Stimulated activated CD8-positive, alpha-beta memory T cell treated with anti-CD3 and anti-CD28 coated beads, Interleukin-4, amount 100 ng/mL, for 4 hours (primary cell): ENCODE measurements at regions not wholly inside any gene's neighbourhood (a gene's known extent, or its start where the extent isn't known, plus 50 kb on each side); places are given as distances from the start of the nearest gene placed in this dataset.
"Not testable (repeated sequence)": the region's sequence is repeated elsewhere in the genome, so short reads cannot be mapped to it uniquely, and the experiment has no call there.

ENCODE experiments used
- DNase-seq, 2 donors: peaks; one replicate each; pipeline ENCODE4 v3.0.0-alpha.2; 2020; ENCODE audit warnings: low read depth in 2 of 2, low spot score in 1 of 2

DNA sequence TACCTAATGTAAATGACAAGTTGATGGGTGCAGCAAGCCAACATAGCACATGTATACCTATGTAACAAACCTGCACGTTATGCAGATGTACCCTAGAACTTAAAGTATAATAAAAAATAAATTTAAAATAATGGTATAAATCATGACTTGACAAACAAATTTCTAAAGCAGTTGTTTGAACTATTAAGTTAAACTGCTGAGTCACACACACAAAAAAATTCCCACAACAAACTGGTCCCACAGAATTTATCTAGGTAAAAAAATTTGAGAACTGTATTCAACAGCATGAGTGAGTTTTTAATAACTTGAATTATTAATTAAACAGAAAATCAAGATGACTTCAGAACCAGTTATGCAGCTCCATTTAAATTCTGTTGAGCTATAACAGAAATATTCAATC lies 186.0 kb upstream of the SOX6 start:
- no peak for DNase-seq

DNA sequence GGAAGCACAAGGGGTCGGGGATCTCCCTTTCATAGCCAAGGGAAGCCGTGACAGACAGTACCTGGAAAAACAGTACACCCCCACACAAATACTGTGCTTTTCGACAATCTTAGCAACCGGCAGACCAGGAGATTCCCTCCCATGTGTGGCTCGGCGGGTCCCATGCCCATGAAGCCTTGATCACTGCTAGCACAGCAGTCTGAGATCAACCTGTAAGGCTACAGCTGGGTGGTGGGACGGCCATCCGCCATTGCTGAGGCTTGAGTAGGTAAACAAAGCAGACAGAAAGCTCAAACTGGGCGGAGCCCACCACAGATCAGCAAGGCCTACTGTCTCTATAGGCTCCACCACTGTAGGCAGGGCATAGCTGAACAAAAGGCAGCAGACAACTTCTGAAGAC lies 180.2 kb upstream of the SOX6 start:
- DNase-seq: no peak

DNA sequence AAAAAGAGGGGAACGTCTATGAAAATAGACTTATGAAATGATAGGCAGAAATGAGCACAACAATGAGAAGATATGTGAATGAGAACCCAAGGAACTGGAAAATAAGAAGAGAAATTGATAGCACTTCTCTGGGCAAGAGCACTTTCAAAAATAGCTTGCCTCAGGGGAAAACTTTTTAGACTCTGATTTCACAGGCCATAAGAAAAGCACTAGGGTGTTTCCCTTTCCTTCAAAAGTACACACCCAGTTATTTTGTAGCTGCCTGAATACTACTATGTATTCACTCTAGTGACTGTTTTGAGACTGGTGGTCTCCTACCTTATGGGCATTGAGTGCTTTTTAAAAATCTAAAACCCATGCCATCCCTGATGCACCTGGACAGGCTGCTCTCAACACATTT lies 172.3 kb upstream of the SOX6 start:
- no peak for DNase-seq

DNA sequence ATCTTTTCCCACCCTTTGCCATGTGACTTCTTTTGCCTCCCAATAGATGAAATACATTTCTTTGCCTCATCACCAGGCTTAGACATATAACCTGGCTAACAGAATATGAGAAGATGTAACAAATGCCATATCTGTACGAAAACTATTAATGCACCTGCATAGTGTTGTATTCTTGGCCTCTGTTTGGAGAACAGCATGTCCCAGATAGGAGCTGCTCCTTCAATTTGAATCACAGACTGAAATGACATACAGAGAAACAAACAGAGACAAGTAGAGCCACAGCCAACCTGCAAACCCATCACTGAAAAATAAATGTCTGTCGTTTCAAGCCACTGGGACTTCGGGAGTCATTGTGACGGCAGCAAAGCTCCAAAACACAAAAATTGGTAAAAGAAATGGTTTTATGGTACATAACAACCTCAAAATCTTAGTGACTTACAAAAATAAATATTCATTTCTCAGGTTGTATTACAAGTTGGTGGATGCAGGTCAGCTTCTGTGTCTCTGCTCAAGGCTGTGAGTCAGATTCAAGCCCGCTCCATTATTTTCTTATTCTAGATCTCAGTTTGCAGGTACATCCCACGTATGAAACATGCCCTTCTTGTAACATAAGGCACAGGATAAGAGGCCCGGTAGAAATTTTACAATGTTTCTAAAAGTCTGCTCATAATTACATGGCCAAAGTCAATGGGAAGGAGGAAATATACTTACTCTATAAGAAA lies 171.3 kb upstream of the SOX6 start:
- DNase-seq: no peak

DNA sequence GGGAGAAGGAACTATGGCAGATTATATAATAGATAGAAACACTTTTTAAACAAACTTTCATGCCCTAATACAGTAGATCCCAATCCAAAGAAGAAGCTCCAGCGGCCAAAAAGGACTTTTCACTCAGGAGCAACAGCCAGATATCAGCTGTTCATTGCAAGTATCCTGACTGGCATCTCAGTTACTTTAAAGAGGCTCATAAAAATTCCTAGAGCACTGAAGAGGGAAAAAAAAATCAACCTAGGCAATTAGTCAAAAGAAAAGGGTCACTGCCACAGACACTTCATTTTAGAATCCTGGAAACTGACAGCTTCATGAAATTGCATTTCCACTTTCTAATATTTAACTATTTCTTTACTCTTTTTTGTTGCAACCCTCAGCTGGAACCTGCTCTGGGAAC lies 170.6 kb upstream of the SOX6 start:
- no peak for DNase-seq

DNA sequence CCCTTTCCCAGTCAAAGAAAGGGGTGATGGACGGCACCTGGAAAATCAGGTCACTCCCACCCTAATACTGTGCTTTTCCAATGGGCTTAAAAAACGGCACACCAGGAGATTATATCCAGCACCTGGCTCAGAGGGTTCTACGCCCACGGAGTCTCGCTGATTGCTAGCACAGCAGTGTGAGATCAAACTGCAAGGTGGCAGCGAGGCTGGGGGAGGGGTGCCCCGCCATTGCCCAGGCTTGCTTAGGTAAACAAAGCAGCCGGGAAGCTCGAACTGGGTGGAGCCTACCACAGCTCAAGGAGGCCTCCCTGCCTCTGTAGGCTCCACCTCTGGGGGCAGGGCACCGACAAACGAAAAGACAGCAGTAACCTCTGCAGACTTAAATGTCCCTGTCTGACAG lies 164.4 kb upstream of the SOX6 start:
- not testable (repeated sequence) for DNase-seq

DNA sequence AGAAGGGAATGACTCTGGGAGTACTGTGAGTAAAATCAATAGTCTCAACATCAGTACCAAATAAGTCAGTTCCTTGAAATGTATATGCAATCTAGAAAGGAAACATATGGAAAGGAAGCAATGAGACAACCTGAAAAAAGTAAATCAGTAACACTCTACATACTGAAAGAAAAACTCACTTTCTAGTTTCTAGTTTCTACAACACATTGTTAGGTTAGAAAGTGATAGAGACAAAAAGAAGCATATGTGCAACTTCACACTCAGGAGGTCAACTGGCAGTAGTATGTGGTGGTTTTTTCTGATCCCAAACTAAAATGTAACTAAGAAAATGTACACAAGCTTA lies 156.5 kb upstream of the SOX6 start:
- DNase-seq: no peak

DNA sequence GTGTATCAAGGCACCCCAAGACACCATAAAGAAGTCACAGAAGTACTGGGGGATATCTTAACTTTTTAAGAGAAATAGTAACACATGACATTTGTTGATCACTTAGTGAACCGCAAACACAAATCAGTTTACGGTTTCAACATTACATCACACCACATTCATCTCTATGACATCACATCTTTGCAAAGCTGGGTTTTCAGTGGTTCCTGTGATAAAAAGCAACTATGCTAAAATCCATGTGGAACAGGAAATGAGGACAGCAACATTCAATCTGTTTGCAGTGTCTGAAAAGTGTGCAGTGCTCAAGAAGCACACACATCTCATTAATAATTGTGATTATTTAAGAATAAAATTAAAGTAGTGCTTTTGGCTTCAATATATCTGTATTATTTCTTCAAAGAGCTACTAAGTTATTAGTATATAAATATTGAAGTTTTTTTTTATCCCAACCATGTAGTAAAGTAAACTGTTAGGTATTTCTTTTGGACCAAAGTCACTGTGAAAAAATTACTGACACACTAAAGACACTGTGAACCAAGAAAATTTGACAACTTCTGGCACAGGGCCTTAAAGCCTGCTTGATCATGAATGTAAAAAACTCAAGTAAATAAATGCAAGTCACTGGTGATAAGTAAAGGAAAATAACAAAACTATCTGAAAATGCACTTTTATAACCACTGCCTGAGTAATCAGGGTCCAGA lies 156.0 kb upstream of the SOX6 start:
- DNase-seq: no peak

DNA sequence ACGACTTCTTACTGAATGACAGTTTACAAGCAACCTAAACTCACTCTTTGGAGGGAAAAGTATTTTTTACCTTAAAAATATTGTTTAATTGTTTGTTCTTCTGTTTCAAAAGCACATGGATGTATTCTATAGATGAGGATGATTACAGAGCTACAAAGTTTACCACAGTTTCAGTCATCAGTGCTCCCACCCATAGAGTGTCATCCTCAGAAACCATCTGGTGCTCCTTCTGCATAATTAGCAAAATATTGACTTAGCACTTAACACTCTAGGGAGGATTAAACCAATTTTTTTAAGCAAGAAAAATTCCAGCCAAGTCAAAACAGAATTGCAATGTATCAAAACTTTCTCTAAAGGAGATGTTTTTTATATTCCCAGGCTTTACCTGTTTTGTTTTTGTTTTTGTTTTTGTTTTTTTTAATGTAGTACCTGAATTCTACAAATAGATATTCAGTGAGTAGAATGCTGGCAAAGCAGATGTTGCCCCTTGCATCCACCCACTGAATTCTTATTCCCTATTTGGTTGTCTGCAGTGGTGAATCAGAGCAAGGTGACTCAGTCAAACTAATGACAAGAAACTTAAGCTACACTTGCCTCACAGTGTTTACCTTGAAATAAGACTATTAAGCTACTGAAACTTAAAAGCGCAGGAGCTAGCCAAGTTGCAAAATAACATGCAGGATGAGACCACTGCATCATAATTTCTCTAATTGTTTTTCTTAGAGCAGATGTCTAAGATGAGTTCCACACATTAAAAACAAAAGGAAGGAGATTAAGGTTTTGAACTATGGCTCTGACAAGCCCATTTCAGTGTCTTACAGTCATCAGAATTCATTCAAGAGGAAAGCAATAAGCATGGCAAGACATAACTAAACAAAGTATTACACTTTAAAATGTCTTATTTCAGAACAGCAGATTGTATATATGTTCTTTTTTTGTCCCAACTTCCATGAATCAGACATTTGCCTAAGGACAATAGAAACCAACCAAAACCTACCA lies 155.1 kb upstream of the SOX6 start:
- DNase-seq: no peak

DNA sequence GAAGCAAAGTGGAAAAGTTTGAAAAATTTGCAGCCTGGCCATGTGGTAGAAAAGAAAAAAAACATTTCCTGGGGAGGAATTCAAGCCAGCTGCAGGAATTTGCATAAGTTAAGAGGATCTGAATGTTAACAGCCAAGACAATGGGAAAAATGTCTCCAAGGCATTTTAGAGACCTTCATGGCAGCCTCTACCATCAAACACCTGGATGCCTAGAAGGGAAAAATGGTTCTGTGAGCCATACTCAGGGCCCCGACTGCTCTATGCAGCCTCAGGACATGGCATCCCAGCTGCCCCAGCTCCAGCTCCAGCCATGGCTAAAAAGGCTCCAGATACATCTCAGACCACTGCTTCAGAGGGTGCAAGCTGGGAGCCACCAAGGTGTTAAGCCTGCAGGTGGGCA lies 149.1 kb upstream of the SOX6 start:
- no peak for DNase-seq

DNA sequence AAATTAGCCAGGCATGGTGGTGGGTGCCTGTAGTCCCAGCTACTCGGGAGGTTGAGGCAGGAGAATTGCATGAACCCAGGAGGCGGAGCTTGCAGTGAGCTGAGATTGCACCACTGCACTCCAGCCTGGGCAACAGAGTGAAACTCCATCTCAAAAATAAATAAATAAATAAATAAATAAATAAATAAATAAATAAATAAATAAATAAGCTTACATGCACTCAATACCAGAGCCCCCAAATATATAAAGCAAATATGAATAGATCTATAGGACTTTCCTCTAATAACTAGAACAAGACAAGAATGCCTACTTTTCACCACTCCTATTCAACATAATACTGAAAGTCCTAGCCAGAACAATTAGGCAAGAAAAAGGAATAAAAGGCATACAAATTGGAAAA lies 147.5 kb upstream of the SOX6 start:
- DNase-seq: not testable (repeated sequence)

DNA sequence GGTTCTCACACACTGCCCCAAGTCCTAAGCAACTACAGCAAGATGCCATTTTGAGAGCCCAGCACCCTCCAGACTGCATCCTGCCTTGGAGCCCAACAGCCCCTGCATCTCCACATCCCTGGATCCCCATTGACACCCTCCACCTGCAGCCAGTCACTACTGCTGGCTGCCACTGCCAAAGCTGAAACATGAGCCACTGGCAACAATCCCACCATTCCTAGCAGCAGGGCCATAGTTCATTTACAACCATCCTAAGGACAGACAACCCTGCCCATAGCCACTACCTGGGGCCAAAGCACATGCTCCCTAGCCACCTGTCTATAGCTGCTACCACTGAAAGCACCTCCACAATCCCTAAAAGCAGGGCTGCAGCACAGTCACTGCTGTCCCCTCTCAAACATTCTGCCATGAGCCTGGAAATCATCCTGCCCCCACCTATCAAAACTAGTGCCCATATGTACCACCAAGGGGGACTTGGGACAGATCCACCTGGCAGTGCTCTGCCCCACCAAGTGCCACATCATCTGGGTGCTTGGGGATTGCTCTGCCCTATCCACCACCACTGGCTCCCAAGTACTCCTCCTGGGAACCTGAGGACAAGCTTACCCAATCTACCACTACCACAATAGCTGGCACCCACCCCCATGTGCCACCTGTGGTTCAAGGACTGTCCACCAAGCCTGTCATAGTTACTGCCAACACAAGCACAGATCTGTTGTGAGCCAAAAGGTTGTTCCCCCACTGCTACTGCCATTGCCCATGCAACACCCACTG lies 138.8 kb upstream of the SOX6 start:
- DNase-seq: no peak

DNA sequence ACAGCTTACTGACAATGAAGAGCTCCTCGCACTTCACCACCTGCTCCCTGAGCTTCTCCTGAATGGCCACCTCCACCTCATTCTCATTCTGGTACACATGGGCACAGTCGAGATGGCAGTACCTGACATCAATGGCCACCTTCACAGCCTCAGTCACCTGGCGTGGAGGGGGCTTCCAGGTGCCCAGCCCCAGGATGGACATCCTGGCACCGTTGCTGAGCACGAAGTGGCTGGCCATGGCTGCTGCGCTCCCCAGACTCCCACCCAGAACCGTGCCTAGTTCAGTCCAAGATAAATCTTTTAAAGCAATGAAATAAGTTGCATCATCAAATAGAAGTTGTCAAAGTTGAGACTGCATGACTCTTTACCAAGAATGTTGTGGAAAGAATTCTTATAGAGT lies 128.1 kb upstream of the SOX6 start:
- DNase-seq: no peak

DNA sequence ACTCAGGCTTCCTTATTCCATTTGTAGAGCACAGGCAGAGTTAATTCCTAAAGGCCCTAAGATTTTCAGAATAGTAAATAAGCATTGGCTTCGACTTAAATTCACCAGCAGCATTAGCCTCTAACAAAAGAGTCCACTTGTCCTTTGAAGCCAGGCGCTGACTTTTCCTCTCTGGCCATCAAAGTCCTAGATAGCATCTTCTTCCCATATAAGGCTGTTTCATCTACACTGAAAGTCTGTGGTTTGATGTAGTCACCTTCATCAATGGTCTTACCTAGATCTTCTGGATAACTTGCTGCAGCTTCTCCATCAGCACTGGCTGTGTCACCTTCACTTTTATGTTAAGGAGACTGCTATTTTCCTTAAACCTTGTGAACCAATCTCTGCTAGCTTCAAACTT lies 118.3 kb upstream of the SOX6 start:
- DNase-seq: no peak

DNA sequence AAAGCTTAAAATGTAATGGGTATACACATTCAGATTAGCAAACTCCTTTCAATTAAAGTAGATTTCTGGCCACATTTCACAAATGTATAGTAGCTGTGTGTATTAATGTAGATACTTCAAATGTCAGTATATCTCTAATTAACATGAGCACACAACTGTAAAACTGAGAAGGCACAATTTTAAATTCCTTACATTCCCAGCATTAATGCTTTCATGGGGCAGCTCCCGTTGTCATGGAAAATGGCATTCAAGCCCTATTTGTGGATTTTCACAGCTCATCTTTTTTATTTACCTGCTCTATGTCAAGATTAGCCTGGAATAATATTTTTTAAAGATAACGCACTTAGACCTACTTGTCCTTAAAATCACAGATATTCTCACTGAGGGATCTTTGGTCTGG lies 113.6 kb upstream of the SOX6 start:
- no peak for DNase-seq

DNA sequence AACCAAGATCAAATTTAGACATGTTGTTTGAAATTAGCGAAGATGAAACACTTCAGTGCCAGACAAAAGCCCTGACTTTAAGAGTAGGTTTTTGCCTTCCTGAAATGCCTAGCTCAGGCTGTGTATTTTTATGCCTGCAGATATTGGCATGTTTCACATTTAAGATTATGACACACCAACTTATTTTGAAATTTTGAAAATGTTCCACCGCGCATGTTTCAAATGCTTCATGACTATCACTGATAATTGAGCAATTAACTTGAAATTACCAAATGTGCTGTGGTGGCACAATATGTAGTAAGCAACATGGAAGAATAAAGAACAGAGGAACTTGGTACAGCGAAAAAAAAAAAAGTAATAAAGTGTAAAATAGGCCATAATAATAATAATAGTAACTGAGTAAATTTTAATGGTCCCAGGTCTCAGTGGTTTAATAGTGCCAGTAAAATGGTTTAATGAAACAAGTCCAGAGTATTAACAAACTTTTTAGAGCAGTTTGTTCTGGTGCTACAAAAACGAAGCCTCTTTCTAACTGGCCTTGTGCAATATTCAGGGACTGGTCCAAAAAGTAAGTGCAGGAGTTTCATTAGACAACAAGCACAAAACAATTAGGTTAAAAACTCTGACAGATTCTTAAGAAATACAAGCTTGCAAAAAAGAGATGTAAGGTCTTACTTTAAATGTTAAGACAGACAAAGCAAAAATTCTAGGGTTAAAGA lies 112.5 kb upstream of the SOX6 start:
- no peak for DNase-seq

DNA sequence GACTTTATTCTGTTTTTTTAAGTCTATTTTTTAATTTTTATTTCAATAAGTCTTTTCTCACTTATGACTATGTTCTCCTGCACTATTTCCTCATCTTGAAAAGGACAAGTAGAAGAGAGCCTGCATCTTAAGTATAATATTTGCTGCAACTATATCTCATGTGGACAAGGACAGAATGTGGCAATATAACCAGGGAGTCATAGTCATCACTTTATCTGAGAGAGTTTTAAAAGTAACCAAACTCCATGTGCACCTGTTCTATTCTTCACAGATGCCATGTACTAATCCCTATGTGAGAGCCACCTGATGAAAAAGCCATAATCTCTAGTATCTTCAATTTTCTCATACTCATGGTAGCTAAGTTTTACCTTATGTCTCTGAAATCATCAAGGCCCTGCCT lies 104.2 kb upstream of the SOX6 start:
- DNase-seq: no peak

DNA sequence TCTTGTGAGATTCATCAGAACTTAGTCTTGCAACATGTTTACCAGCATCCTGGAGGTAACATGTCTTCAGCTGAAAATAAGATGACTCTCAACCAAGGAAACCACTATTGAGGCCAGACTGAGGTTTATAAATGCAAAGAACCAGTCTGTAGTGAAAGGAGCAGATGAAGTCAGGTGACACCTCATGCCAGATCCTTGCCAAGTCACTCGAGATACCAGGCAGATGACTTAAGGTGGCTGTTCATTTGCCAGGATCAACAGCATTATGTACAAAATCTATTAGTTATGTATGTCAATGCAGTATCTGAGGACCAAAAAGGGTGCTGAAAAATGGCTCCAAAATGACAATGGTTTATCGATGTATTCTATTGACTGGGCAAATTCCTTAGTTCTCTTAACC lies 100.0 kb upstream of the SOX6 start:
- no peak for DNase-seq

DNA sequence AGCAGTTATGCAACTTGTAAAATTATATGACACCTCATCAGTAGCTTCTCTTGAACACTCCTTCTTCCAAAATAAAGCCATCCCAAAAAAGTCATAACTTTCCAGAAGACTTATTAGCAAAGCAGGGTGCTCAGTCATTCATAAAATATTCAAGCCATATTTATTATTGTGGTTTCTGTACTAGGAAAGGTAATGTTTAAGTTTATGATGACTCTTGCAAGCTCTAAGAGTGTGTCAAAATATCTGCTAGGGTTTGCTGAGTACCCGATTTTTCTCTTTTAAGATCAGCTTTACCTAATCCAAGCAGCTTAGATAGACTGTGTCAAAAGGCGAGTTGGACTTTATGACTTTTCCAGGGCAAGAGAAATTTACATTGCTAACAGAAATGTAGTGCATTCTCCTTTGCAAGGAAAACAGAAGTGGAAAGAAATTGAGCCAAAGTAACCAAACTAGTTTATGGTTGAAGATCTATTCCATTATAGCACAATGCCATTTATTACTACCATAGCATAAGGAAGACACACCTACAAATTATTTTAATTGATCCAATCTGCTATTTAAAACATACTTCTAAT lies 98.0 kb upstream of the SOX6 start:
- no peak for DNase-seq

DNA sequence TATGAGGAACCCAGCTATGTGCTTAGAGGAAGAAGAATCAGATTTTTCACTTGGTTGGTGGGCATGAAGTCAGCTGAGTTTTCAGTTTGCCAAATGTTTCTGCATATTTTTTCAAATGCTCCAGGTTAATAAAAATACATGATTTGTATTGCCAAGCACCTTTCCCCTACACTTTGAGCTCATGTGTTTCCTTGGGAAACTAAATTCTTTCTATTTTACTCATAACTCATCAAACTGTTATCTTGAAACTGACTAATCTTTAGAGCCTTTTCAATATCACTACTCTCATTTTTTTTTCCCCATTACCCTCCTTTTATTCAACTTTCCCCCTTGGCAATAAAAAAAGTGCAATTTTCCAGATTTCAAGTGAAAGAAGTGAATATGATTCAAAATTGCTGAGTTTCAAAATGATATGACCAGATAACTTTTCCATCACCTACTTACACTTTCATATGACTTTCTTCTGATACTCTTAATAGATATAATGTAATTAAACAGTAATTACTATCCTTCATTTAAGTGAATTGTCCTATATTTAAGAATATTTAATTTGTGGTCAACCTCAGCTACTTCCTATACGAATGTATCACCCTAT lies 91.9 kb upstream of the SOX6 start:
- DNase-seq: no peak
